ENCODE measurements at regions not wholly inside any gene's neighbourhood (a gene's known extent, or its start where the extent isn't known, plus 50 kb on each side); places are given as distances from the start of the nearest gene placed in this dataset.

DNA sequence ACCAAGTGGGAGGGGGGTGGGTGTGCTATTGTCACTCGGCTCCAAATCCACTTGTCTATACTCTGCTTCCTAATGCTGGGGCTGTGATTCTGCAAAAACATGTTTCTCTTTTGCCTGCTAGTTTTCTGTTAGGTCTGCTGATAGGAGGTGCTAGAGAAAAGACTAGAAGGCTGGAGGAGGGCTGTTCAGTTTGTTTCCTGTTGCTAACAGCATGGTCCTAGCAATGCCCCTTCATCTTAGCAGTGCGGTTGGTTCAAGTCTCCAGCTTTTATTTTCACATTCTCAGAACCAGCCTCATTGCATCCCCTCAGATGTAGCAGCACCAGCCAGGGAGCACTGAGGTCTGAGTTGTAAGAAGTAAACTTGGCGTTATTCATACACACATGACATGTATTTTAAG lies 310.2 kb downstream of the YTHDC2 start:
- TF ChIP-seq, protein P1, sequence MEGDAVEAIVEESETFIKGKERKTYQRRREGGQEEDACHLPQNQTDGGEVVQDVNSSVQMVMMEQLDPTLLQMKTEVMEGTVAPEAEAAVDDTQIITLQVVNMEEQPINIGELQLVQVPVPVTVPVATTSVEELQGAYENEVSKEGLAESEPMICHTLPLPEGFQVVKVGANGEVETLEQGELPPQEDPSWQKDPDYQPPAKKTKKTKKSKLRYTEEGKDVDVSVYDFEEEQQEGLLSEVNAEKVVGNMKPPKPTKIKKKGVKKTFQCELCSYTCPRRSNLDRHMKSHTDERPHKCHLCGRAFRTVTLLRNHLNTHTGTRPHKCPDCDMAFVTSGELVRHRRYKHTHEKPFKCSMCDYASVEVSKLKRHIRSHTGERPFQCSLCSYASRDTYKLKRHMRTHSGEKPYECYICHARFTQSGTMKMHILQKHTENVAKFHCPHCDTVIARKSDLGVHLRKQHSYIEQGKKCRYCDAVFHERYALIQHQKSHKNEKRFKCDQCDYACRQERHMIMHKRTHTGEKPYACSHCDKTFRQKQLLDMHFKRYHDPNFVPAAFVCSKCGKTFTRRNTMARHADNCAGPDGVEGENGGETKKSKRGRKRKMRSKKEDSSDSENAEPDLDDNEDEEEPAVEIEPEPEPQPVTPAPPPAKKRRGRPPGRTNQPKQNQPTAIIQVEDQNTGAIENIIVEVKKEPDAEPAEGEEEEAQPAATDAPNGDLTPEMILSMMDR (IDR thresholded peaks at IDR 0.05), result no peak
- TF ChIP-seq POLR2A (IDR thresholded peaks at IDR 0.05), result no peak
